GM21423 (cell line): ENCODE measurements at regions not wholly inside any gene's neighbourhood (a gene's known extent, or its start where the extent isn't known, plus 50 kb on each side); places are given as distances from the start of the nearest gene placed in this dataset.

ENCODE experiments used
- ATAC-seq: cut with Tn5 transposase; IDR thresholded peaks from one replicate; pipeline ENCODE4 v1.9.1; 2021; ENCODE audit warnings: mild to moderate bottlenecking, moderate library complexity; ENCODE audit not compliant: unreplicated experiment

GRCh38 chr16:49081554-49081953 lies 200.1 kb downstream of the CBLN1 start:
- no peak for ATAC-seq

GRCh38 chr16:49081086-49081485 lies 200.6 kb downstream of the CBLN1 start:
- ATAC-seq: no peak

- no peak for ATAC-seq
These were observed 203.1 kb downstream of the CBLN1 start for GRCh38 chr16:49078571-49078970.

GRCh38 chr16:49078104-49078503 lies 203.5 kb downstream of the CBLN1 start:
- ATAC-seq: no peak

GRCh38 chr16:49075709-49076108 lies 205.9 kb downstream of the CBLN1 start:
- no peak for ATAC-seq

- no peak for ATAC-seq
These were observed 213.4 kb downstream of the CBLN1 start for GRCh38 chr16:49068224-49068623.

- no peak for ATAC-seq
These were observed 213.9 kb downstream of the CBLN1 start for GRCh38 chr16:49067776-49068175.

- no peak for ATAC-seq
These were observed 220.4 kb downstream of the CBLN1 start for GRCh38 chr16:49061137-49061714.

- no peak for ATAC-seq
These were observed 220.9 kb downstream of the CBLN1 start for GRCh38 chr16:49060728-49061127.

GRCh38 chr16:49058382-49058781 lies 223.3 kb downstream of the CBLN1 start:
- no peak for ATAC-seq

GRCh38 chr16:49057936-49058335 lies 223.7 kb downstream of the CBLN1 start:
- no peak for ATAC-seq

GRCh38 chr16:49057391-49057790 lies 224.2 kb downstream of the CBLN1 start:
- ATAC-seq: no peak

- no peak for ATAC-seq
These were observed 225.1 kb downstream of the CBLN1 start for GRCh38 chr16:49056546-49056945.

- ATAC-seq: no peak
These were observed 225.7 kb downstream of the CBLN1 start for GRCh38 chr16:49055824-49056545.

- no peak for ATAC-seq
These were observed 226.3 kb downstream of the CBLN1 start for GRCh38 chr16:49055291-49055690.

GRCh38 chr16:49054606-49055005 lies 227.0 kb downstream of the CBLN1 start:
- ATAC-seq: no peak

- ATAC-seq: no peak
These were observed 228.8 kb downstream of the CBLN1 start for GRCh38 chr16:49052846-49053245.

GRCh38 chr16:49051576-49051975 lies 230.1 kb downstream of the CBLN1 start:
- no peak for ATAC-seq

GRCh38 chr16:49050607-49051006 lies 231.0 kb downstream of the CBLN1 start:
- no peak for ATAC-seq

- ATAC-seq: no peak
These were observed 232.0 kb downstream of the CBLN1 start for GRCh38 chr16:49049644-49050043.

- no peak for ATAC-seq
These were observed 232.4 kb downstream of the CBLN1 start for GRCh38 chr16:49049191-49049590.

GRCh38 chr16:49048557-49048956 lies 233.1 kb downstream of the CBLN1 start:
- ATAC-seq: no peak

- no peak for ATAC-seq
These were observed 245.5 kb downstream of the CBLN1 start for GRCh38 chr16:49036126-49036525.
